Ovary (tissue), 7 donors: ENCODE measurements at regions not wholly inside any gene's neighbourhood (a gene's known extent, or its start where the extent isn't known, plus 50 kb on each side); places are given as distances from the start of the nearest gene placed in this dataset.

ENCODE experiments used
- DNase-seq, 5 donors: peaks; one replicate each; pipeline ENCODE4 v3.0.0-alpha.2; 2019 to 2020
- H3K27ac ChIP-seq, 2 donors: fragments of 200-600 bp; one replicate each; pipeline versions ENCODE4 v1.5.1 to v1.8.0; 2019 to 2022
- H3K27me3 ChIP-seq: fragments of 200-600 bp; one replicate; pipeline ENCODE4 v1.8.0; 2022
- H3K36me3 ChIP-seq: fragments of 200-600 bp; sonication (generic); one replicate; pipeline ENCODE4 v1.5.1; 2019
- H3K4me1 ChIP-seq: one replicate; pipeline ENCODE4 v1.8.1; 2013; ENCODE audit warnings: mild to moderate bottlenecking, moderate library complexity; ENCODE audit not compliant: insufficient read depth
- H3K4me3 ChIP-seq: fragments of 200-600 bp; sonication (generic); one replicate; pipeline ENCODE4 v1.5.1; 2017
- H3K9me3 ChIP-seq, 2 donors: fragments of 200-600 bp in 1 of 2; sonication (generic) in 1 of 2; one replicate each; pipeline versions ENCODE4 v1.5.1 to v1.8.1; 2013 to 2019; ENCODE audit warnings: mild to moderate bottlenecking in 1 of 2, moderate library complexity in 1 of 2
- CTCF ChIP-seq, 3 donors: fragments of 450-650 bp in 2 of 3; fragments of 200-600 bp in 1 of 3; IDR thresholded peaks; one replicate each; pipeline versions ENCODE4 v1.5.1 to v1.8.0; 2016 to 2022; ENCODE audit warnings: antibody characterized with exemption in 3 of 3, mild to moderate bottlenecking in 1 of 3
- EP300 ChIP-seq: sonication (generic); formaldehyde crosslinking; IDR thresholded peaks from one replicate; pipeline ENCODE4 v1.6.1; 2017; ENCODE audit warnings: antibody characterized with exemption
- POLR2A ChIP-seq: fragments of 450-650 bp; IDR thresholded peaks from one replicate; pipeline ENCODE4 v1.6.1; 2017; ENCODE audit warnings: antibody characterized with exemption, mild to moderate bottlenecking, moderate library complexity
- WGBS, 3 donors: extraction: QIAGEN DNeasy Blood & Tissue Kit in 1 of 3; methylation state at CpG; one replicate each; pipeline versions ENCODE4 v1.1.5 to v1.1.7; 2013 to 2017; 5-methylcytosine and 5-hydroxymethylcytosine counted together
- intact Hi-C, 4 donors: fragments of 100-400 bp; cut with DNase I; formaldehyde crosslinking; loops; one replicate each; pipeline versions ENCODE4 v1.11.0 to v1.15.1; 2022 to 2023
- donor health status: DM: no; HTN: no; CAD: no; lungs with moderate emphysema.
- donor health status: DM: no; HTN: no; CAD: no.
- donor health status: Bipolar disorder and iron deficiency.
- donor health status: DM: no; HTN: no; CAD: no.
- donor health status: DM: yes; HTN: yes; CAD: no.

- no peak overlapping the region for H3K4me3 ChIP-seq
- no peak for DNase-seq
- no peaks in the 10 kb centered on the region for H3K27me3 ChIP-seq
- H3K27ac ChIP-seq, result no peak overlapping the region
- intact Hi-C loops, result no loop called here
- WGBS, 3 donors, result 39 to 77% (median 51%) methylated on average over 5 of the region's 5 CpGs
- no peaks in the 10 kb centered on the region for H3K9me3 ChIP-seq
- H3K4me1 ChIP-seq, result no peaks in the 10 kb centered on the region
- TF ChIP-seq EP300 (no peak), CTCF (IDR thresholded peaks at IDR 0.05) (no peak), POLR2A (no peak)
- H3K36me3 ChIP-seq, result no peaks in the 10 kb centered on the region
These were observed 227.4 kb downstream of the TUBA3C start for GRCh38 chr13:18954254-18954653.

- 65 to 72% (median 66%) methylated on average over 8 of the region's 8 CpGs for WGBS, 3 donors
- no peaks in the 10 kb centered on the region for H3K9me3 ChIP-seq
- no peaks in the 10 kb centered on the region for H3K4me1 ChIP-seq
- intact Hi-C loops, result no loop called here
- no peak overlapping the region for H3K4me3 ChIP-seq
- no peaks in the 10 kb centered on the region for H3K36me3 ChIP-seq
- no peak overlapping the region for H3K27ac ChIP-seq
- DNase-seq, result no peak
- TF ChIP-seq CTCF (IDR thresholded peaks at IDR 0.05) (no peak), POLR2A (no peak), EP300 (no peak)
- H3K27me3 ChIP-seq, result no peaks in the 10 kb centered on the region
These were observed 228.3 kb downstream of the TUBA3C start for GRCh38 chr13:18953139-18953930.

GRCh38 chr13:18952225-18953016 is 229.2 kb downstream of the TUBA3C start:
- Histone ChIP-seq H3K4me1 (no peaks in the 10 kb centered on the region), H3K9me3 (no peaks in the 10 kb centered on the region), H3K36me3 (no peaks in the 10 kb centered on the region), H3K27ac (no peak overlapping the region), H3K27me3 (no peaks in the 10 kb centered on the region), H3K4me3 (no peak overlapping the region)
- TF ChIP-seq CTCF (IDR thresholded peaks at IDR 0.05), result no peak
- no peak for TF ChIP-seq POLR2A
- no peak for TF ChIP-seq EP300
- no peak for DNase-seq
- intact Hi-C loops, result no loop called here
- WGBS, 3 donors, result 72 to 77% (median 73%) methylated on average over 18 of the region's 18 CpGs

GRCh38 chr13:18951412-18951811 is 230.2 kb downstream of the TUBA3C start:
- no peaks in the 10 kb centered on the region for H3K9me3 ChIP-seq
- no peaks in the 10 kb centered on the region for H3K27me3 ChIP-seq
- no peak for DNase-seq
- whole genome bisulfite sequencing, 3 donors, result 91 to 94% (median 92%) methylated on average over 13 of the region's 13 CpGs
- no peak overlapping the region for H3K4me3 ChIP-seq
- H3K4me1 ChIP-seq, result no peaks in the 10 kb centered on the region
- intact Hi-C loops, result no loop called here
- no peaks in the 10 kb centered on the region for H3K36me3 ChIP-seq
- H3K27ac ChIP-seq, result no peak overlapping the region
- no peak for TF ChIP-seq POLR2A
- no peak for TF ChIP-seq CTCF (IDR thresholded peaks at IDR 0.05)
- no peak for TF ChIP-seq EP300
